Spinal cord (tissue), 9 donors: ENCODE measurements at regions not wholly inside any gene's neighbourhood (a gene's known extent, or its start where the extent isn't known, plus 50 kb on each side); places are given as distances from the start of the nearest gene placed in this dataset.
"Not testable (repeated sequence)": the region's sequence is repeated elsewhere in the genome, so short reads cannot be mapped to it uniquely, and the experiment has no call there.

Experiments
- DNase-seq, 6 donors: peaks; one replicate each; pipeline versions ENCODE4 v3.0.0 to v3.0.0-alpha.2; 2013 to 2015; ENCODE audit warnings: low spot score in 6 of 6, low read depth in 4 of 6
- H3K27ac ChIP-seq: one replicate; pipeline ENCODE4 v1.5.1; 2013; ENCODE audit warnings: low read depth, low read length, control low read depth
- H3K27me3 ChIP-seq: one replicate; pipeline ENCODE4 v1.6.1; 2013; ENCODE audit warnings: low read length; ENCODE audit not compliant: control insufficient read depth, insufficient read depth
- H3K36me3 ChIP-seq: one replicate; pipeline ENCODE4 v1.6.1; 2013; ENCODE audit warnings: low read length; ENCODE audit not compliant: control insufficient read depth, insufficient read depth
- H3K4me1 ChIP-seq: one replicate; pipeline ENCODE4 v1.6.1; 2013; ENCODE audit warnings: low read length; ENCODE audit not compliant: control insufficient read depth, insufficient read depth
- H3K4me3 ChIP-seq: one replicate; pipeline ENCODE4 v1.5.1; 2013; ENCODE audit warnings: low read depth, low read length, control low read depth
- H3K9me3 ChIP-seq: one replicate; pipeline ENCODE4 v1.6.1; 2013; ENCODE audit warnings: low read length; ENCODE audit not compliant: control insufficient read depth, insufficient read depth
- WGBS: methylation state at CpG from one replicate; pipeline ENCODE4 v1.1.5; 2013; ENCODE audit warnings: missing lambda C conversion rate; ENCODE audit not compliant: insufficient coverage; 5-methylcytosine and 5-hydroxymethylcytosine counted together
- donor health status: healthy.

DNA sequence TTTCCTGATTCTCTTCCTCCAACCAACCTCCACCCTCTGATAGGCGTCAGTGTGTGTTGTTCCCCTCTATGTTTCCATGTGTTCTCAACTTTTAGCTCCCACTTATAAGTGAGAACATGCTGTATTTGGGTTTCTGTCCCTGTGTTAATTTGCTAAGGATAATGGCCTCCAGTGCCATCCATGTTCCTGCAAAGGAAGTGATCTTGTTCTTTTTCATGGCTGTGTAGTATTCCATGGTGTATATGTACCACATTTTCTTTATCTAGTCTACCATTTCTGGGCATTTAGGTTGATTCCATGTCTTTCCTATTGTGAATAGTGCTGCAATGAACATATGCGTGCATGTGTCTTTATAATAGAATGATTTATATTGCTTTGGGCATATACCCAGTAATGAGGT is 107.1 kb upstream of the CPHXL start:
- not testable (repeated sequence) for H3K27ac ChIP-seq, H3K4me3 ChIP-seq, H3K9me3 ChIP-seq, H3K4me1 ChIP-seq, H3K36me3 ChIP-seq, H3K27me3 ChIP-seq, DNase-seq
- WGBS: no CpG with 5 or more reads among the region's 2 CpGs

DNA sequence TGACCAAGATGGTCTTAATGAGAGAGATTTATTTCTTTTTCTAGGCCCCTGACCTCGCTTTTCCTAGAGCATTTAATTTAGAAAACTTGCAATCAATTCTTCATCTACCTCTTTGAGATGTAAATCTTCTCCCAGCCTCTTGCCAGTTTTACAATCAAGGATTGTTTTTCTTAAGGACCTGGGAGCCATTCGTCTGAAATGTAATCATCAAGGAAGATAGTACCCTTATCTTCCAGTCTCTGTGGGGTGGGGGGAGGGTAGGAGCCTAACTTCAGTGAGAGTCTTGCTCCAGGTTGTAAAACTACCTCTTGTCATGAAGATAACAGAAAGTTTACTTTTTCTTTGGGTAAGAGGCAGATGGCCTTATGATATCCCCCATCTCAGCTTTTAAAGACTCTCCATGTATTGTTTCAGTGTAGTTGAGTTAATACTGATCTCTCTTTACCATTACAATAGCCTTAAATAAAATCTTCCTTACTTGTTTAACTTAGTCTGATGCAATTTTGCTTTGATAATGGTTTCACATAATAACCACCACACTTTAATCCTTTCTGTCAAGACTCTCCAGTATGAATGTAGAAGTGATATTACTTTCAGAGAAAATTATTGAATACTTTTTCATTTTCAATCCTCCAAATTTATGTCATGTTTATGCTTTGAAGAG is 110.2 kb upstream of the CPHXL start:
- Histone ChIP-seq H3K36me3 (no peaks in the 10 kb centered on the region), H3K4me1 (no peaks in the 10 kb centered on the region), H3K27me3 (no peaks in the 10 kb centered on the region), H3K27ac (no peak overlapping the region), H3K9me3 (peaks cover 2% of the 10 kb centered on the region), H3K4me3 (no peak overlapping the region)
- no peak for DNase-seq
- WGBS: no CpG with 5 or more reads among the region's 2 CpGs

DNA sequence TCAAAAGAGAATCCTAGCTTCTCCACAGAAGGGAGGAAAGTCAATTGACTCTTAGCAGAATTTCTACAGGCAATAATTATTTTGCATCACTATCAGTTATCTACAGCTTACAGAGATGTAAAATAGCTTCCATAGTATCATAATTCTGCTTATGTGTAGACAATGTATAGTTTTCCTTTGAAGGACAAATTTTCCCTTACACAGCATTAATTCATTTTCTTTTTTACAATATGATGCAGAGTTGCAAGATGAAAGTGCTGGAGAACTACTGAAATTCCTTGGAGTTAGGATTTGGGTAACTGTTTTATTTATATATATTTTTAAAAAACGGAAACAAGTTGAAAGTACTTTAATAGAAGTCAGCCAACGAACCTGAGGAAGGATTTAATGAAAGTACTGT is 111.0 kb upstream of the CPHXL start:
- H3K27me3 ChIP-seq: no peaks in the 10 kb centered on the region
- WGBS: 73% methylated on average over 1 of the region's 2 CpGs
- DNase-seq: no peak
- H3K27ac ChIP-seq: no peak overlapping the region
- H3K9me3 ChIP-seq: peaks cover 2% of the 10 kb centered on the region
- H3K4me3 ChIP-seq: no peak overlapping the region
- H3K36me3 ChIP-seq: no peaks in the 10 kb centered on the region
- no peaks in the 10 kb centered on the region for H3K4me1 ChIP-seq

DNA sequence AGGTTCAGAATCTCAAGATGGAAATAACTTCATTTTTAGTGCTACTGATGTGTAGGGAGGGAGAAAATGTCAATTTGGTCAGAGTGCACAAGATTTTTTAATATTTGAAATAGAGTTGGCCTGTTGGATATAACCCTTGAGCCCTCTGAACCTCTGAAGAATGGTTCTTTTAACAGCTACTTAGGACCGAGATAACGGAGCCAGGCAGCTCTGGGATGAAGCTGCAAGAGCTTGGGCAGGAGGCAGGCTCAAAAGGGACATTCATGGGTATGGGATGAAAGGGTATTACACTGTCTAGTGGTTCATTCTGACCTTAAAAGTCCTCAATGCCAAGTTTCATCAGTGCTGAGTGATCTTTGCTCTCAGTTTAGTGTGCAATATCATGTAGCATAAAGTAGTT is 111.4 kb upstream of the CPHXL start:
- Histone ChIP-seq H3K36me3 (no peaks in the 10 kb centered on the region), H3K27me3 (no peaks in the 10 kb centered on the region), H3K9me3 (peaks cover under 1% of the 10 kb centered on the region), H3K27ac (no peak overlapping the region), H3K4me3 (no peak overlapping the region), H3K4me1 (no peaks in the 10 kb centered on the region)
- WGBS: 79% methylated on average over 2 of the region's 2 CpGs
- no peak for DNase-seq

DNA sequence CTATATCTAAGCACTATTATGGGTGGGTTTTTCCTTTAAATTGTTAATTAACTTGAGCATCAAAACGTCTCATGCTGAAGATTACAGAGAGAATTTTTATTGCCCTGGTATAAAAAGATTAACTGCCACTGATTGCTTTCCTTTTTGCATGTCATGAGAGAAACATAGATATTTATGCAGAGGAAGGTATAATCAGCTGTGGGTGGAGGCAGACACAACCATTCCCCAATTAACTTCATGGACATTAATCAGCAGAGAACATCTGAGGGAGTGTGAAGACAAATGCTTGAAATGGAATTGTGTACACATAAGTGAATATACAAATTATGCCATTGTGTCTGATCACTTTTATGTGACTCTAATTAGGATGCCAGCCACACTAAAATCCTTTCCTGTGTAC is 115.2 kb upstream of the CPHXL start:
- no peaks in the 10 kb centered on the region for H3K27me3 ChIP-seq
- H3K27ac ChIP-seq: no peak overlapping the region
- WGBS: no CpG with 5 or more reads among the region's 1 CpG
- H3K4me1 ChIP-seq: no peaks in the 10 kb centered on the region
- H3K4me3 ChIP-seq: no peak overlapping the region
- H3K9me3 ChIP-seq: no peaks in the 10 kb centered on the region
- peak in 1 of 6 donors; percentile 72 for DNase-seq
- no peaks in the 10 kb centered on the region for H3K36me3 ChIP-seq

DNA sequence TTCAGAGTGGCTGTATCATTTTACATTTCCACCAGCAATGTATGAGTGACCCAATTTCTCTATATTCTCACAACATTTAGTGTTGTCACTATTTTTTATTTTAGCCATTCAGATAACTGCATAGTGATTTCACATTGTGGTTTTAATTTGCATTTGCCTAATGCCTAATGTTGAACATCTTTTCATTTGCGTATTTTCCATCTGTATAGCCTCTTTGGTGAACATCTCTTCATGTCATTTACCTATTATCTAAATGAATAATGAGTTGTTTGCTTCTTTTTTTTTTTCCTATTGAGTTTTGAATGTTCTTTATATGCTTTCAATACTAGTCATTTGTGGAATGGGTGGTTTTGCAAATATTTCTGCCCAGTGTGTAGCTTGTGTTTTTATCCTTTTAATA is 120.9 kb upstream of the CPHXL start:
- Histone ChIP-seq H3K27ac (no peak overlapping the region), H3K36me3 (no peaks in the 10 kb centered on the region), H3K4me3 (no peak overlapping the region), H3K27me3 (no peaks in the 10 kb centered on the region), H3K9me3 (no peaks in the 10 kb centered on the region), H3K4me1 (no peaks in the 10 kb centered on the region)
- DNase-seq: peak in 1 of 6 donors; percentile 5
- no CpG with 5 or more reads among the region's 1 CpG for WGBS

DNA sequence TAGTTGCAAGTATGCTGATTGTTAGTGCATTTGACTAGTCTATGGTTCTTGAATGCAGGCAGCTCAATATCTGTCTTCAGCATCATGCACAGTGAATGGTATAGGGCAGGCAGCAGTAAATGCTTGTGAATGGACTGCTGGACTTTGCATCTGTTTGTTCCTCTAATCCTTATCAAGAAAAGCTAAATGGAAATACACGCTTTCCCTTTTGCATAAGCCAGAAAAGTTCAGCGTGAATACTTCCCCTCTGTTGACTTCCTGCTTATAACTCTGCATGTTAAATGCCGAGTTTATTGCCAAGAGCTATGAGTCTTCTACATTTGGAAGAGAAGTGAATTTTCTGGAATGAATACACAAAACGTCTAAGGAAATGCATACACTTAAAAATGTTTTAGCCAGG is 127.9 kb upstream of the CPHXL start:
- Histone ChIP-seq H3K4me1 (no peaks in the 10 kb centered on the region), H3K4me3 (no peak overlapping the region), H3K9me3 (no peaks in the 10 kb centered on the region), H3K36me3 (no peaks in the 10 kb centered on the region), H3K27me3 (no peaks in the 10 kb centered on the region), H3K27ac (no peak overlapping the region)
- WGBS: 40% methylated on average over 2 of the region's 4 CpGs
- DNase-seq: peak in 2 of 6 donors; percentile 4 to 37

DNA sequence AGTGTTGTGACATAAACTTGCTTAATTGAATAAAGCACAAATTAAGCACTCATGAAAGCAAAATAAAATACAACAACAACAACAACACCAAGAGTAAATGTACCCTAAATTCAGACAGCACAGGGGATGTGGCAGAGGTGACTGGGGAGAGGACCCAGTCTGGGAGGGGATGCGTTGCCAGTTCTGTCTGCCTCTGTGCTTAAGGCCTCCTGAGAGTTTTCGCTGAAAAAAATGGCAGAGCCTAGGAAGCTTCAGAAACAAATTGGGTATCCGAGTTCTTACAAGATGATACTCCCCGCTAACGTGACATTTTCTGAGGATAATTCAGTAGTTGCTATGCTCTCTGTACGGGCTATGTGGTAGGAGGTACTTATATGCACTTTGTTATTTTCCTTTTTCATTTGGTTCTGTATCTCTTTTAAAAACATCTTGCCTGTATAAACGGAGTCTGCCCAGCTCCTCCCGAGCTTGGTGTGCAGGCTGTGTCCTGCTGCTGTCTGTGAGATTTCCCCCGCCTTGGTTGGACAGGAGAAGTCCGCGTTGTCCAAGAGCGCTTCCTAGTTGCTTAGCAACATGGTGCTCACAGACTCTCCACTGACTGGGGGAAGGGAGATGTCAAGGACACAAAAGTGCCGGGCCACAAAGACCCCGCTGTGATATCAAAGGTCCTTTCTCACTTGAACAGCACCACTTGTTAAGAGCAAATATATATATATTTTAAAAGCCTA is 134.2 kb upstream of the CPHXL start:
- WGBS: 3% methylated on average over 6 of the region's 14 CpGs
- DNase-seq: peak; percentile 82 to 97 (median 86)
- Histone ChIP-seq H3K4me1 (peaks cover 15% of the 10 kb centered on the region), H3K36me3 (no peaks in the 10 kb centered on the region), H3K9me3 (no peaks in the 10 kb centered on the region), H3K27me3 (no peaks in the 10 kb centered on the region), H3K27ac (peak overlapping the region; percentile 73), H3K4me3 (peak overlapping the region; percentile 10)

DNA sequence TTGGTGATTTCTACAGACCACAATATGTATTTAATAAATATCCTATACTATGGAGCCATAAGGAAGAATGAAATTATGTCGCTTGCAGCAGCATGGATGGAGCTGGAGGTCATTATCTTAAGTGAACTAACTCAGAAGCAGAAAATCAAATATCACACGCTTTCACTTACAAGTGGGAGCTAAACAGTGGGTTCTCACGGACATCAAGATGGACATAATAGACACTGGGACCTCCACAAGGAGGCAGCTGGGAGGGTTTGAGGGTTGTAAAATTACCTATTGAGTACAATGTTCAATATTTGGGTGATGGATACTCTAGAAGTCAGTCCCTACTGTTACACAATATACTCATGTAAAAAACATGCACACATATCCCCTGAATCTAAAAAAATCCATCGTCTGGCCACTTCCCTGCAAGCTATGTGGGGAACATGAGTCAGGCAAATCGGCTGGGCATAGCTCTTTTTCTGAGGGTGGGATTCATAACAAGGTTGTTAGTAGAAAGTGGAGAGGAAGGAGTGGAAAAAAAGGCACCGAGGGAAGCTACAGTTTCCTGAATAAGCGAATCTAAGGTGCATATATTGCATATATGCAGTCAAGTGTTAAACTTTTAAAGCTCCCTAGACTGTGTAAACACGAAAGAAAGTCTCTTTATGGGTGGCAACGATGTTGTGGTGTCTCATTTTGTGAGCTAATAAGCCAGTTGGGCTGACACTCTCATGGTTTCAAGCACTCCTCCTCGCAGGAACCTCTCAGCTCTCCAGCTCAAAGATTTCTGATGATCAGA is 135.2 kb upstream of the CPHXL start:
- Histone ChIP-seq H3K4me1 (peaks cover 15% of the 10 kb centered on the region), H3K4me3 (no peak overlapping the region), H3K9me3 (no peaks in the 10 kb centered on the region), H3K27me3 (no peaks in the 10 kb centered on the region), H3K27ac (no peak overlapping the region), H3K36me3 (no peaks in the 10 kb centered on the region)
- 35% methylated on average over 2 of the region's 10 CpGs for WGBS
- DNase-seq: peak in 3 of 6 donors; percentile 36 to 70 (median 38)
